IMR-90 (cell line): ENCODE measurements at regions not wholly inside any gene's neighbourhood (a gene's known extent, or its start where the extent isn't known, plus 50 kb on each side); places are given as distances from the start of the nearest gene placed in this dataset.

Experiments used
- BHLHE40 ChIP-seq: fragments of 150-350 bp; IDR thresholded peaks from 2 replicates; pipeline ENCODE4 v1.6.1; 2016; ENCODE audit warnings: mild to moderate bottlenecking, low read depth, low read length
- CTCF ChIP-seq: conservative IDR thresholded peaks from 2 replicates; pipeline ENCODE4 v1.5.1; 2012; ENCODE audit warnings: mild to moderate bottlenecking, low read depth, low read length, improper control_type of control experiment
- ELK1 ChIP-seq: fragments of 150-350 bp; IDR thresholded peaks from 2 replicates; pipeline ENCODE4 v1.6.1; 2016; ENCODE audit warnings: low read depth, mild to moderate bottlenecking, low read length, moderate library complexity, borderline replicate concordance
- MAFK ChIP-seq: IDR thresholded peaks from 2 replicates; pipeline ENCODE4 v1.6.1; 2012; ENCODE audit warnings: low read depth, low read length, improper control_type of control experiment
- NFE2L2 ChIP-seq: fragments of 150-350 bp; IDR thresholded peaks from 2 replicates; pipeline ENCODE4 v1.6.1; 2016; ENCODE audit warnings: low read depth, mild to moderate bottlenecking, low read length
- POLR2A ChIP-seq: IDR thresholded peaks from 2 replicates; pipeline ENCODE4 v1.6.1; 2012; ENCODE audit warnings: mild to moderate bottlenecking, low read depth, low read length
- RAD21 ChIP-seq: IDR thresholded peaks from 2 replicates; pipeline ENCODE4 v1.6.1; 2012; ENCODE audit warnings: low read length, improper control_type of control experiment
- USF2 ChIP-seq: fragments of 150-350 bp; IDR thresholded peaks from 2 replicates; pipeline ENCODE4 v1.6.1; 2017; ENCODE audit warnings: mild to moderate bottlenecking, antibody characterized with exemption, low read length, low read depth

GRCh38 chr11:15490535-15490934, 375.8 kb downstream of the INSC start:
- TF ChIP-seq CTCF (no peak), MAFK (no peak), POLR2A (no peak), USF2 (no peak), RAD21 (no peak), NFE2L2 (no peak), ELK1 (no peak), BHLHE40 (no peak)
